GM12878 (cell line): ENCODE measurements at regions not wholly inside any gene's neighbourhood (a gene's known extent, or its start where the extent isn't known, plus 50 kb on each side); places are given as distances from the start of the nearest gene placed in this dataset.

Source experiments
- ATAC-seq: fragments of 200-7000 bp; cut with Tn5 transposase; 3 replicates; pipeline ENCODE4 v1.9.1; 2020; ENCODE audit warnings: mild to moderate bottlenecking, moderate library complexity
- BruUV-seq: library from RNA; stranded (reverse); fragments of 400-500 nt; replicated peaks from 2 replicates; lab custom pipeline; 2021; lab: Mats Ljungman, UMichigan
- CTCF ChIA-PET: fragments of 300-600 bp; sonication (Branson Sonifier 250); formaldehyde crosslinking; extraction: SDS; loops from one replicate; lab custom pipeline; 2021; ENCODE audit warnings: inconsistent platforms; lab: Yijun Ruan, JAX
- POLR2A ChIA-PET: fragments of 350-600 bp; formaldehyde crosslinking; extraction: SDS; loops from one replicate; lab custom pipeline; 2021; ENCODE audit warnings: inconsistent platforms; lab: Charles Lee
- RAD21 ChIA-PET: fragments of 300-600 bp; sonication (Branson Sonifier 250); formaldehyde crosslinking; loops from one replicate; lab custom pipeline; 2023; ENCODE audit warnings: antibody characterized with exemption; ENCODE audit not compliant: unreplicated experiment; lab: Charles Lee
- SMC1A ChIA-PET: fragments of 300-600 bp; sonication (Branson Sonifier 250); formaldehyde crosslinking; loops from one replicate; lab custom pipeline; 2023; ENCODE audit not compliant: unreplicated experiment, uncharacterized antibody; lab: Charles Lee
- DNase-seq: peaks from one replicate; pipeline ENCODE4 v3.0.0-alpha.2; 2011; ENCODE audit warnings: low read depth, low spot score
- FAIRE-seq: peaks from 3 replicates; lab custom pipeline; 2011; peaks lifted over from hg19 to GRCh38; lab: Jason Lieb, UNC
- H2AFZ ChIP-seq: 2 replicates; pipeline ENCODE4 v1.6.0; 2011; ENCODE audit warnings: low read depth, low read length, control low read depth; ENCODE audit not compliant: control insufficient read depth
- H3K27ac ChIP-seq: 2 replicates; pipeline ENCODE4 v1.5.1; 2011; ENCODE audit warnings: control low read depth; ENCODE audit not compliant: control insufficient read depth, insufficient read depth
- H3K27me3 ChIP-seq, 2 experiments: replicated peaks in 1 of 2; 2 replicates each; pipeline versions ENCODE4 v1.6.0 to v1.6.1; 2011; ENCODE audit warnings: low read length in 1 of 2; ENCODE audit not compliant: control insufficient read depth in 2 of 2, insufficient read depth in 2 of 2
- H3K36me3 ChIP-seq, 2 experiments: 2 replicates each; pipeline ENCODE4 v1.5.1; 2011; ENCODE audit warnings: low read length in 1 of 2; ENCODE audit not compliant: control insufficient read depth in 2 of 2, insufficient read depth in 2 of 2
- H3K4me1 ChIP-seq: 2 replicates; pipeline ENCODE4 v1.6.1; 2011; ENCODE audit warnings: mild to moderate bottlenecking, low read length, moderate library complexity, mixed read lengths; ENCODE audit not compliant: control insufficient read depth, insufficient read depth
- H3K4me2 ChIP-seq: 2 replicates; pipeline ENCODE4 v1.6.0; 2011; ENCODE audit warnings: control low read depth; ENCODE audit not compliant: control insufficient read depth, insufficient read depth
- H3K4me3 ChIP-seq: fragments of 200-600 bp; sonication (generic); 2 replicates; pipeline ENCODE4 v1.5.1; 2016
- H3K79me2 ChIP-seq: 2 replicates; pipeline ENCODE4 v1.6.0; 2011; ENCODE audit warnings: low read length; ENCODE audit not compliant: control insufficient read depth, insufficient read depth
- H3K9ac ChIP-seq: 2 replicates; pipeline ENCODE4 v1.8.0; 2011; ENCODE audit warnings: low read length, control low read depth, mixed read lengths; ENCODE audit not compliant: control insufficient read depth, insufficient read depth
- H3K9me3 ChIP-seq: replicated peaks from 3 replicates; pipeline ENCODE4 v1.5.1; 2011; ENCODE audit warnings: mild to moderate bottlenecking, low read length; ENCODE audit not compliant: control insufficient read depth, insufficient read depth
- H4K20me1 ChIP-seq: 2 replicates; pipeline ENCODE4 v1.6.0; 2011; ENCODE audit not compliant: control insufficient read depth, insufficient read depth
- ELK1 ChIP-seq: IDR thresholded peaks from 2 replicates; pipeline ENCODE4 v1.6.1; 2012; ENCODE audit warnings: low read depth, low read length, improper control_type of control experiment
- ESRRA ChIP-seq: IDR thresholded peaks from 2 replicates; pipeline ENCODE4 v1.6.1; 2012; ENCODE audit warnings: mild to moderate bottlenecking, low read length, improper control_type of control experiment
- EZH2 ChIP-seq: IDR thresholded peaks from 2 replicates; pipeline ENCODE4 v1.6.1; 2012; ENCODE audit warnings: low read depth, mild to moderate bottlenecking, control low read depth, inconsistent platforms, low read length, borderline replicate concordance; ENCODE audit not compliant: control insufficient read depth
- FOS ChIP-seq: IDR thresholded peaks from 3 replicates; pipeline ENCODE4 v1.6.1; 2011; ENCODE audit warnings: borderline replicate concordance; ENCODE audit not compliant: insufficient read length; ENCODE audit errors: extremely low read depth
- MEF2B ChIP-seq: fragments of 450-650 bp; IDR thresholded peaks from 2 replicates; pipeline ENCODE4 v1.6.1; 2018; ENCODE audit warnings: mild to moderate bottlenecking, moderate library complexity; ENCODE audit not compliant: partially characterized antibody, poor library complexity, severe bottlenecking
- NR2C1 ChIP-seq: fragments of 450-650 bp; IDR thresholded peaks from 2 replicates; pipeline ENCODE4 v1.6.1; 2017; ENCODE audit warnings: antibody characterized with exemption, mild to moderate bottlenecking, moderate library complexity
- ZNF384 ChIP-seq: IDR thresholded peaks from 2 replicates; pipeline ENCODE4 v1.6.1; 2012; ENCODE audit warnings: low read depth, mild to moderate bottlenecking, low read length, improper control_type of control experiment, borderline replicate concordance
- WGBS: methylation state at CpG from one replicate; pipeline ENCODE4 v1.1.6; 2016; ENCODE audit warnings: low lambda C conversion rate; ENCODE audit not compliant: insufficient replicate concordance, insufficient coverage; ENCODE audit errors: missing lambda C conversion rate; 5-methylcytosine and 5-hydroxymethylcytosine counted together
- in situ Hi-C: fragments of 300-500 bp; cut with MboI; formaldehyde crosslinking; loops from 9 replicates; pipeline ENCODE4 v1.14.3; 2018; ENCODE audit warnings: mixed read lengths
- intact Hi-C: fragments of 100-400 bp; cut with micrococcal nuclease; formaldehyde crosslinking; loops from one replicate; pipeline ENCODE4 v1.14.2; 2022; ENCODE audit not compliant: unreplicated experiment
- TF ChIP-seq, protein P1 (sequence below): fragments of 450-650 bp; IDR thresholded peaks from 2 replicates; pipeline ENCODE4 v1.6.1; 2017; ENCODE audit warnings: antibody characterized with exemption, mild to moderate bottlenecking, moderate library complexity
- TF ChIP-seq, protein P2 (sequence below): fragments of 450-650 bp; IDR thresholded peaks from 2 replicates; pipeline ENCODE4 v1.6.1; 2017; ENCODE audit warnings: mild to moderate bottlenecking
- TF ChIP-seq, protein P3 (sequence below): IDR thresholded peaks from 2 replicates; pipeline ENCODE4 v1.6.1; 2012; ENCODE audit warnings: mild to moderate bottlenecking, low read depth, low read length
- TF ChIP-seq, protein P4 (sequence below): fragments of 450-650 bp; IDR thresholded peaks from 2 replicates; pipeline ENCODE4 v1.6.1; 2017; ENCODE audit warnings: low read depth, mild to moderate bottlenecking, moderate library complexity

- TF ChIP-seq ELK1, result no peak
- TF ChIP-seq, protein P1, sequence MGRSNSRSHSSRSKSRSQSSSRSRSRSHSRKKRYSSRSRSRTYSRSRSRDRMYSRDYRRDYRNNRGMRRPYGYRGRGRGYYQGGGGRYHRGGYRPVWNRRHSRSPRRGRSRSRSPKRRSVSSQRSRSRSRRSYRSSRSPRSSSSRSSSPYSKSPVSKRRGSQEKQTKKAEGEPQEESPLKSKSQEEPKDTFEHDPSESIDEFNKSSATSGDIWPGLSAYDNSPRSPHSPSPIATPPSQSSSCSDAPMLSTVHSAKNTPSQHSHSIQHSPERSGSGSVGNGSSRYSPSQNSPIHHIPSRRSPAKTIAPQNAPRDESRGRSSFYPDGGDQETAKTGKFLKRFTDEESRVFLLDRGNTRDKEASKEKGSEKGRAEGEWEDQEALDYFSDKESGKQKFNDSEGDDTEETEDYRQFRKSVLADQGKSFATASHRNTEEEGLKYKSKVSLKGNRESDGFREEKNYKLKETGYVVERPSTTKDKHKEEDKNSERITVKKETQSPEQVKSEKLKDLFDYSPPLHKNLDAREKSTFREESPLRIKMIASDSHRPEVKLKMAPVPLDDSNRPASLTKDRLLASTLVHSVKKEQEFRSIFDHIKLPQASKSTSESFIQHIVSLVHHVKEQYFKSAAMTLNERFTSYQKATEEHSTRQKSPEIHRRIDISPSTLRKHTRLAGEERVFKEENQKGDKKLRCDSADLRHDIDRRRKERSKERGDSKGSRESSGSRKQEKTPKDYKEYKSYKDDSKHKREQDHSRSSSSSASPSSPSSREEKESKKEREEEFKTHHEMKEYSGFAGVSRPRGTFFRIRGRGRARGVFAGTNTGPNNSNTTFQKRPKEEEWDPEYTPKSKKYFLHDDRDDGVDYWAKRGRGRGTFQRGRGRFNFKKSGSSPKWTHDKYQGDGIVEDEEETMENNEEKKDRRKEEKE, result no peak
- no peak for TF ChIP-seq FOS
- no peak for TF ChIP-seq NR2C1
Observed at GRCh38 chr10:77726301-77726700, 88.7 kb upstream of the KCNMA1 start (continued).

- Histone ChIP-seq H3K27me3 (0 out of 4 replicates have a peak, but pooled peaks cover 0 to 4% of the 10 kb centered on the region in 2 experiments), H3K27ac (no peak overlapping the region), H3K9ac (no peak overlapping the region), H2AFZ (no peak overlapping the region), H3K4me3 (no peak overlapping the region), H3K36me3 (no peaks in the 10 kb centered on the region), H4K20me1 (no peaks in the 10 kb centered on the region), H3K9me3 (no peaks in the 10 kb centered on the region), H3K4me1 (no peaks in the 10 kb centered on the region), H3K4me2 (no peak overlapping the region), H3K79me2 (no peaks in the 10 kb centered on the region)
- intact Hi-C loops (no loop called here), in situ Hi-C loops (no loop called here)
- ATAC-seq (no peak), FAIRE-seq (no peak), DNase-seq (no peak)
- SMC1A ChIA-PET, result interaction anchor here (1.8 kb wide), 1 partner anchor 551 kb away, joined by 6 read pairs; no protein-coding TSS in a partner anchor
- BruUV-seq, result no TSS peak
- CTCF ChIA-PET, result interaction anchor here (3.0 to 15.5 kb wide), 3 partner anchors 12 to 114 kb away, joined by 12 to 175 read pairs (median 53); no protein-coding TSS in a partner anchor
- 0% methylated on average over 2 of the region's 2 CpGs for WGBS
- POLR2A ChIA-PET, result no interaction called here
- RAD21 ChIA-PET, result no interaction called here
- TF ChIP-seq MEF2B, result no peak
- no peak for TF ChIP-seq EZH2
- TF ChIP-seq, protein P2, sequence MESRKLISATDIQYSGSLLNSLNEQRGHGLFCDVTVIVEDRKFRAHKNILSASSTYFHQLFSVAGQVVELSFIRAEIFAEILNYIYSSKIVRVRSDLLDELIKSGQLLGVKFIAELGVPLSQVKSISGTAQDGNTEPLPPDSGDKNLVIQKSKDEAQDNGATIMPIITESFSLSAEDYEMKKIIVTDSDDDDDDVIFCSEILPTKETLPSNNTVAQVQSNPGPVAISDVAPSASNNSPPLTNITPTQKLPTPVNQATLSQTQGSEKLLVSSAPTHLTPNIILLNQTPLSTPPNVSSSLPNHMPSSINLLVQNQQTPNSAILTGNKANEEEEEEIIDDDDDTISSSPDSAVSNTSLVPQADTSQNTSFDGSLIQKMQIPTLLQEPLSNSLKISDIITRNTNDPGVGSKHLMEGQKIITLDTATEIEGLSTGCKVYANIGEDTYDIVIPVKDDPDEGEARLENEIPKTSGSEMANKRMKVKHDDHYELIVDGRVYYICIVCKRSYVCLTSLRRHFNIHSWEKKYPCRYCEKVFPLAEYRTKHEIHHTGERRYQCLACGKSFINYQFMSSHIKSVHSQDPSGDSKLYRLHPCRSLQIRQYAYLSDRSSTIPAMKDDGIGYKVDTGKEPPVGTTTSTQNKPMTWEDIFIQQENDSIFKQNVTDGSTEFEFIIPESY, result no peak
- TF ChIP-seq, protein P3, sequence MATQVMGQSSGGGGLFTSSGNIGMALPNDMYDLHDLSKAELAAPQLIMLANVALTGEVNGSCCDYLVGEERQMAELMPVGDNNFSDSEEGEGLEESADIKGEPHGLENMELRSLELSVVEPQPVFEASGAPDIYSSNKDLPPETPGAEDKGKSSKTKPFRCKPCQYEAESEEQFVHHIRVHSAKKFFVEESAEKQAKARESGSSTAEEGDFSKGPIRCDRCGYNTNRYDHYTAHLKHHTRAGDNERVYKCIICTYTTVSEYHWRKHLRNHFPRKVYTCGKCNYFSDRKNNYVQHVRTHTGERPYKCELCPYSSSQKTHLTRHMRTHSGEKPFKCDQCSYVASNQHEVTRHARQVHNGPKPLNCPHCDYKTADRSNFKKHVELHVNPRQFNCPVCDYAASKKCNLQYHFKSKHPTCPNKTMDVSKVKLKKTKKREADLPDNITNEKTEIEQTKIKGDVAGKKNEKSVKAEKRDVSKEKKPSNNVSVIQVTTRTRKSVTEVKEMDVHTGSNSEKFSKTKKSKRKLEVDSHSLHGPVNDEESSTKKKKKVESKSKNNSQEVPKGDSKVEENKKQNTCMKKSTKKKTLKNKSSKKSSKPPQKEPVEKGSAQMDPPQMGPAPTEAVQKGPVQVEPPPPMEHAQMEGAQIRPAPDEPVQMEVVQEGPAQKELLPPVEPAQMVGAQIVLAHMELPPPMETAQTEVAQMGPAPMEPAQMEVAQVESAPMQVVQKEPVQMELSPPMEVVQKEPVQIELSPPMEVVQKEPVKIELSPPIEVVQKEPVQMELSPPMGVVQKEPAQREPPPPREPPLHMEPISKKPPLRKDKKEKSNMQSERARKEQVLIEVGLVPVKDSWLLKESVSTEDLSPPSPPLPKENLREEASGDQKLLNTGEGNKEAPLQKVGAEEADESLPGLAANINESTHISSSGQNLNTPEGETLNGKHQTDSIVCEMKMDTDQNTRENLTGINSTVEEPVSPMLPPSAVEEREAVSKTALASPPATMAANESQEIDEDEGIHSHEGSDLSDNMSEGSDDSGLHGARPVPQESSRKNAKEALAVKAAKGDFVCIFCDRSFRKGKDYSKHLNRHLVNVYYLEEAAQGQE, result no peak
- no peak for TF ChIP-seq ESRRA
- TF ChIP-seq, protein P4, sequence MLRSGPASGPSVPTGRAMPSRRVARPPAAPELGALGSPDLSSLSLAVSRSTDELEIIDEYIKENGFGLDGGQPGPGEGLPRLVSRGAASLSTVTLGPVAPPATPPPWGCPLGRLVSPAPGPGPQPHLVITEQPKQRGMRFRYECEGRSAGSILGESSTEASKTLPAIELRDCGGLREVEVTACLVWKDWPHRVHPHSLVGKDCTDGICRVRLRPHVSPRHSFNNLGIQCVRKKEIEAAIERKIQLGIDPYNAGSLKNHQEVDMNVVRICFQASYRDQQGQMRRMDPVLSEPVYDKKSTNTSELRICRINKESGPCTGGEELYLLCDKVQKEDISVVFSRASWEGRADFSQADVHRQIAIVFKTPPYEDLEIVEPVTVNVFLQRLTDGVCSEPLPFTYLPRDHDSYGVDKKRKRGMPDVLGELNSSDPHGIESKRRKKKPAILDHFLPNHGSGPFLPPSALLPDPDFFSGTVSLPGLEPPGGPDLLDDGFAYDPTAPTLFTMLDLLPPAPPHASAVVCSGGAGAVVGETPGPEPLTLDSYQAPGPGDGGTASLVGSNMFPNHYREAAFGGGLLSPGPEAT, result no peak
- no peak for TF ChIP-seq ZNF384
Observed at GRCh38 chr10:77724820-77725219, 87.2 kb upstream of the KCNMA1 start.
